ENCODE measurements at regions not wholly inside any gene's neighbourhood (a gene's known extent, or its start where the extent isn't known, plus 50 kb on each side); places are given as distances from the start of the nearest gene placed in this dataset.

DNA sequence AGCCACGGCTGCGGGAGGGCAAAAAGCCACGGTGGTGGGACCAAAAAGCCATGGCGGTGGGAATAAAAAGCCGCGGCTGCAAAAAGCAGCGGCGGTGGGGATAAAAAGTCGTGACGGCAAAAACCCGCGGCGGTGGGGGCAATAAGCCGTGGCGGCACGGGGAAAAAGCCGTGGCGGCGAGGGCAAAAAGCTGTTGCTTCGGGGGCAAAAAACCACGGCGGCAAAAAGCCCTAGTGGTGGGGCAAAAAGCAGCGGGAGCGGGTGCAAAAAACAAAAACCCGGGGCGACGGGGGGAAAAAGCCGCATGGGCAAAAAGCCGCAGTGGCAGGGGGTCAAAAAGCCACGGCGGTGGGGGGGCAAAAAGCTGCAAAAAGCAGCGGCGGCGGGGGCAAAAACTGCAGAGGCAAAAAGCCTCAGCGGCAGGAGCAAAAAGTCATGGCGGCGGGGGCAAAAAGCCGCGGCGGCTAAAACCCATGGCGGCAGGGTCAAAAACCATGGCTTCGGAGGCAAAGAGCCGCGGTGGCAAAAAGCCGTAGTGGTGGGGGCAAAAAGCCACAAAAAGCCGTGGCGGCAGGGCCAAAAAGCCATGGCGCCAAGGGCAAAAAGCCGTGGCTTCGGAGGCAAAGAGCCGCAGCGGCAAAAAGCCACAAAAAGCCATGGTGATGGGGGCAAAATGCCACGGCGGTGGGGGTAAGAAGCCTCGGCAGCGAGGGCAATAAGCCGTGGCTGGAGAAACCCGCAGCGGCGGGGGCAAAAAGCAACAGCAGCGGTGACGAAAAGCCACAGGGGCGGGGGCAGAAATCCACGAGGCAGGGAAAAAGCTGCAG lies 525.8 kb downstream of the ZNF33B start:
- intact Hi-C loops (cut with micrococcal nuclease): no loop called here
- ATAC-seq (no peak), DNase-seq (ENCODE audit: low read depth, low spot score) (no peak)
- no peaks in the 10 kb centered on the region for H3K79me2 ChIP-seq (ENCODE audit: insufficient read depth, low read length)
- H3K36me3 ChIP-seq (ENCODE audit: control insufficient read depth in 1 of 2, insufficient read depth in 2 of 2, low read length in 2 of 2): no peaks in the 10 kb centered on the region
- no peak overlapping the region for H3K9ac ChIP-seq (ENCODE audit: low read length)
- H3K9me2 ChIP-seq (ENCODE audit: insufficient read depth): no peaks in the 10 kb centered on the region
- no peak overlapping the region for H3K4me2 ChIP-seq (ENCODE audit: low read length)
- H3K27me3 ChIP-seq (ENCODE audit: insufficient read depth, low read length): no peaks in the 10 kb centered on the region
- no peak overlapping the region for H3K27ac ChIP-seq (ENCODE audit: low read depth, low read length)
- H2AFZ ChIP-seq (ENCODE audit: low read depth, low read length, poor library complexity, severe bottlenecking): no peak overlapping the region
- ChIA-PET POLR2A (no interaction called here), CTCF (no interaction called here), RAD21 (ENCODE audit: low non-redundant PET in 1 of 2, low total read pairs in 2 of 2, uncharacterized antibody in 2 of 2, unreplicated experiment in 2 of 2) (no interaction called here)
- H3K4me1 ChIP-seq (ENCODE audit: control insufficient read depth in 1 of 2, insufficient read depth in 2 of 2, low read length in 2 of 2): no peaks in the 10 kb centered on the region
- no peak for TF ChIP-seq POLR2A (IDR thresholded peaks at IDR 0.05; ENCODE audit: borderline replicate concordance, extremely low read depth, insufficient read depth, insufficient read length)
- TF ChIP-seq, protein P1, sequence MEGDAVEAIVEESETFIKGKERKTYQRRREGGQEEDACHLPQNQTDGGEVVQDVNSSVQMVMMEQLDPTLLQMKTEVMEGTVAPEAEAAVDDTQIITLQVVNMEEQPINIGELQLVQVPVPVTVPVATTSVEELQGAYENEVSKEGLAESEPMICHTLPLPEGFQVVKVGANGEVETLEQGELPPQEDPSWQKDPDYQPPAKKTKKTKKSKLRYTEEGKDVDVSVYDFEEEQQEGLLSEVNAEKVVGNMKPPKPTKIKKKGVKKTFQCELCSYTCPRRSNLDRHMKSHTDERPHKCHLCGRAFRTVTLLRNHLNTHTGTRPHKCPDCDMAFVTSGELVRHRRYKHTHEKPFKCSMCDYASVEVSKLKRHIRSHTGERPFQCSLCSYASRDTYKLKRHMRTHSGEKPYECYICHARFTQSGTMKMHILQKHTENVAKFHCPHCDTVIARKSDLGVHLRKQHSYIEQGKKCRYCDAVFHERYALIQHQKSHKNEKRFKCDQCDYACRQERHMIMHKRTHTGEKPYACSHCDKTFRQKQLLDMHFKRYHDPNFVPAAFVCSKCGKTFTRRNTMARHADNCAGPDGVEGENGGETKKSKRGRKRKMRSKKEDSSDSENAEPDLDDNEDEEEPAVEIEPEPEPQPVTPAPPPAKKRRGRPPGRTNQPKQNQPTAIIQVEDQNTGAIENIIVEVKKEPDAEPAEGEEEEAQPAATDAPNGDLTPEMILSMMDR (IDR thresholded peaks at IDR 0.05 in 2 of 3, conservative IDR thresholded peaks at IDR 0.05 in 1 of 3; ENCODE audit: borderline replicate concordance in 1 of 3, insufficient read depth in 1 of 3, low read depth in 2 of 3, low read length in 2 of 3): no peak
- TF ChIP-seq, protein P2, sequence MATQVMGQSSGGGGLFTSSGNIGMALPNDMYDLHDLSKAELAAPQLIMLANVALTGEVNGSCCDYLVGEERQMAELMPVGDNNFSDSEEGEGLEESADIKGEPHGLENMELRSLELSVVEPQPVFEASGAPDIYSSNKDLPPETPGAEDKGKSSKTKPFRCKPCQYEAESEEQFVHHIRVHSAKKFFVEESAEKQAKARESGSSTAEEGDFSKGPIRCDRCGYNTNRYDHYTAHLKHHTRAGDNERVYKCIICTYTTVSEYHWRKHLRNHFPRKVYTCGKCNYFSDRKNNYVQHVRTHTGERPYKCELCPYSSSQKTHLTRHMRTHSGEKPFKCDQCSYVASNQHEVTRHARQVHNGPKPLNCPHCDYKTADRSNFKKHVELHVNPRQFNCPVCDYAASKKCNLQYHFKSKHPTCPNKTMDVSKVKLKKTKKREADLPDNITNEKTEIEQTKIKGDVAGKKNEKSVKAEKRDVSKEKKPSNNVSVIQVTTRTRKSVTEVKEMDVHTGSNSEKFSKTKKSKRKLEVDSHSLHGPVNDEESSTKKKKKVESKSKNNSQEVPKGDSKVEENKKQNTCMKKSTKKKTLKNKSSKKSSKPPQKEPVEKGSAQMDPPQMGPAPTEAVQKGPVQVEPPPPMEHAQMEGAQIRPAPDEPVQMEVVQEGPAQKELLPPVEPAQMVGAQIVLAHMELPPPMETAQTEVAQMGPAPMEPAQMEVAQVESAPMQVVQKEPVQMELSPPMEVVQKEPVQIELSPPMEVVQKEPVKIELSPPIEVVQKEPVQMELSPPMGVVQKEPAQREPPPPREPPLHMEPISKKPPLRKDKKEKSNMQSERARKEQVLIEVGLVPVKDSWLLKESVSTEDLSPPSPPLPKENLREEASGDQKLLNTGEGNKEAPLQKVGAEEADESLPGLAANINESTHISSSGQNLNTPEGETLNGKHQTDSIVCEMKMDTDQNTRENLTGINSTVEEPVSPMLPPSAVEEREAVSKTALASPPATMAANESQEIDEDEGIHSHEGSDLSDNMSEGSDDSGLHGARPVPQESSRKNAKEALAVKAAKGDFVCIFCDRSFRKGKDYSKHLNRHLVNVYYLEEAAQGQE (IDR thresholded peaks at IDR 0.05; ENCODE audit: low read depth): no peak
- TF ChIP-seq ZFX (IDR thresholded peaks at IDR 0.05): no peak
- TF ChIP-seq, protein P3, sequence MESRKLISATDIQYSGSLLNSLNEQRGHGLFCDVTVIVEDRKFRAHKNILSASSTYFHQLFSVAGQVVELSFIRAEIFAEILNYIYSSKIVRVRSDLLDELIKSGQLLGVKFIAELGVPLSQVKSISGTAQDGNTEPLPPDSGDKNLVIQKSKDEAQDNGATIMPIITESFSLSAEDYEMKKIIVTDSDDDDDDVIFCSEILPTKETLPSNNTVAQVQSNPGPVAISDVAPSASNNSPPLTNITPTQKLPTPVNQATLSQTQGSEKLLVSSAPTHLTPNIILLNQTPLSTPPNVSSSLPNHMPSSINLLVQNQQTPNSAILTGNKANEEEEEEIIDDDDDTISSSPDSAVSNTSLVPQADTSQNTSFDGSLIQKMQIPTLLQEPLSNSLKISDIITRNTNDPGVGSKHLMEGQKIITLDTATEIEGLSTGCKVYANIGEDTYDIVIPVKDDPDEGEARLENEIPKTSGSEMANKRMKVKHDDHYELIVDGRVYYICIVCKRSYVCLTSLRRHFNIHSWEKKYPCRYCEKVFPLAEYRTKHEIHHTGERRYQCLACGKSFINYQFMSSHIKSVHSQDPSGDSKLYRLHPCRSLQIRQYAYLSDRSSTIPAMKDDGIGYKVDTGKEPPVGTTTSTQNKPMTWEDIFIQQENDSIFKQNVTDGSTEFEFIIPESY (IDR thresholded peaks at IDR 0.05; ENCODE audit: extremely low read depth, insufficient replicate concordance, low read length): no peak
- no peak for TF ChIP-seq EZH2phosphoT487 (IDR thresholded peaks at IDR 0.05; ENCODE audit: borderline replicate concordance)
- no peak for TF ChIP-seq ZNF274 (IDR thresholded peaks at IDR 0.05; ENCODE audit: low read depth, low read length)
- no peak for TF ChIP-seq RAD21 (IDR thresholded peaks at IDR 0.05; ENCODE audit: low read depth)
- TF ChIP-seq FOSL1 (IDR thresholded peaks at IDR 0.05; ENCODE audit: low read depth): no peak
- no peak for TF ChIP-seq SP1 (IDR thresholded peaks at IDR 0.05; ENCODE audit: low read depth)
- TF ChIP-seq, protein P4, sequence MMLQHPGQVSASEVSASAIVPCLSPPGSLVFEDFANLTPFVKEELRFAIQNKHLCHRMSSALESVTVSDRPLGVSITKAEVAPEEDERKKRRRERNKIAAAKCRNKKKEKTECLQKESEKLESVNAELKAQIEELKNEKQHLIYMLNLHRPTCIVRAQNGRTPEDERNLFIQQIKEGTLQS (IDR thresholded peaks at IDR 0.05): no peak
- TF ChIP-seq SRF (IDR thresholded peaks at IDR 0.05; ENCODE audit: low read depth): no peak
- TF ChIP-seq JUND (IDR thresholded peaks at IDR 0.05): no peak
- TF ChIP-seq, protein P5, sequence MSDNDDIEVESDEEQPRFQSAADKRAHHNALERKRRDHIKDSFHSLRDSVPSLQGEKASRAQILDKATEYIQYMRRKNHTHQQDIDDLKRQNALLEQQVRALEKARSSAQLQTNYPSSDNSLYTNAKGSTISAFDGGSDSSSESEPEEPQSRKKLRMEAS (IDR thresholded peaks at IDR 0.05): no peak
- no peak for TF ChIP-seq ELF1 (IDR thresholded peaks at IDR 0.05; ENCODE audit: borderline replicate concordance, low read depth)
- TF ChIP-seq SIN3A (IDR thresholded peaks at IDR 0.05; ENCODE audit: low read depth): no peak
- TF ChIP-seq EZH2 (IDR thresholded peaks at IDR 0.05): no peak
- TF ChIP-seq TCF7L2 (IDR thresholded peaks at IDR 0.05; ENCODE audit: borderline replicate concordance, extremely low read depth, insufficient read depth, insufficient read length): no peak
- TF ChIP-seq POLR2AphosphoS5 (IDR thresholded peaks at IDR 0.05; ENCODE audit: low read depth, low read length): no peak
- no peak for TF ChIP-seq YY1 (IDR thresholded peaks at IDR 0.05; ENCODE audit: extremely low read depth, insufficient replicate concordance, low read depth, low read length)
- H4K20me1 ChIP-seq (ENCODE audit: insufficient read depth): no peaks in the 10 kb centered on the region
- BruUV-seq (replicated peaks): no TSS peak
- no peak overlapping the region for H3K4me3 ChIP-seq (replicated peaks in 1 of 2; ENCODE audit: low read depth in 1 of 2, low read length in 2 of 2)
- H3K9me3 ChIP-seq (ENCODE audit: control insufficient read depth in 1 of 2, insufficient read depth in 1 of 2, low read depth in 1 of 2, low read length in 2 of 2): no peaks in the 10 kb centered on the region; a peak in 2 of 4 replicates
